Right lobe of liver (tissue), 6 donors: ENCODE measurements at regions not wholly inside any gene's neighbourhood (a gene's known extent, or its start where the extent isn't known, plus 50 kb on each side); places are given as distances from the start of the nearest gene placed in this dataset.

ENCODE experiments used
- ATAC-seq, 4 donors: fragments of 200-7000 bp; cut with Tn5 transposase; one replicate each; pipeline ENCODE4 v1.9.1; 2020; ENCODE audit warnings: mild to moderate bottlenecking in 4 of 4, moderate library complexity in 4 of 4
- DNase-seq, 3 donors: peaks; one replicate each; pipeline ENCODE4 v3.0.0-alpha.2; 2020
- H3K27ac ChIP-seq, 3 donors: fragments of 200-600 bp; one replicate each; pipeline ENCODE4 v1.8.0; 2022
- H3K27me3 ChIP-seq, 2 donors: fragments of 200-600 bp; one replicate each; pipeline ENCODE4 v1.8.0; 2022
- H3K36me3 ChIP-seq, 4 donors: fragments of 200-600 bp; sonication (generic) in 1 of 4; one replicate each; pipeline versions ENCODE4 v1.5.1 to v1.8.0; 2017 to 2022; ENCODE audit warnings: control low read depth in 1 of 4
- H3K4me1 ChIP-seq, 4 donors: fragments of 200-600 bp; sonication (generic) in 1 of 4; one replicate each; pipeline versions ENCODE4 v1.5.1 to v1.8.0; 2017 to 2022; ENCODE audit warnings: control low read depth in 1 of 4
- H3K4me3 ChIP-seq, 3 donors: fragments of 200-600 bp; one replicate each; pipeline ENCODE4 v1.8.0; 2022
- H3K9me3 ChIP-seq, 4 donors: fragments of 200-600 bp; sonication (generic) in 1 of 4; one replicate each; pipeline versions ENCODE4 v1.5.1 to v1.8.0; 2017 to 2022; ENCODE audit warnings: control low read depth in 1 of 4
- CTCF ChIP-seq, 4 donors: fragments of 200-600 bp in 3 of 4; fragments of 450-650 bp in 1 of 4; IDR thresholded peaks; one replicate each; pipeline versions ENCODE4 v1.5.1 to v1.8.0; 2016 to 2022; ENCODE audit warnings: antibody characterized with exemption in 4 of 4, mild to moderate bottlenecking in 2 of 4
- POLR2A ChIP-seq: fragments of 450-650 bp; IDR thresholded peaks from one replicate; pipeline ENCODE4 v1.6.1; 2017; ENCODE audit warnings: antibody characterized with exemption, mild to moderate bottlenecking
- WGBS: methylation state at CpG from one replicate; pipeline ENCODE4 v1.1.6; 2018; ENCODE audit warnings: low coverage, low lambda C conversion rate; ENCODE audit not compliant: insufficient coverage; ENCODE audit errors: missing lambda C conversion rate; 5-methylcytosine and 5-hydroxymethylcytosine counted together
- intact Hi-C, 2 donors: fragments of 100-400 bp; cut with DNase I; formaldehyde crosslinking; loops; one replicate each; pipeline versions ENCODE4 v1.11.2 to v1.14.1; 2022
- donor health status: DM: no; HTN: yes; CAD: no.
- donor health status: DM: no; HTN: no; CAD: no.
- donor health status: DM: no; HTN: no; CAD: no.
- donor health status: DM: no; HTN: yes; CAD: no.
- donor health status: DM: no; HTN: yes; CAD: no.

DNA sequence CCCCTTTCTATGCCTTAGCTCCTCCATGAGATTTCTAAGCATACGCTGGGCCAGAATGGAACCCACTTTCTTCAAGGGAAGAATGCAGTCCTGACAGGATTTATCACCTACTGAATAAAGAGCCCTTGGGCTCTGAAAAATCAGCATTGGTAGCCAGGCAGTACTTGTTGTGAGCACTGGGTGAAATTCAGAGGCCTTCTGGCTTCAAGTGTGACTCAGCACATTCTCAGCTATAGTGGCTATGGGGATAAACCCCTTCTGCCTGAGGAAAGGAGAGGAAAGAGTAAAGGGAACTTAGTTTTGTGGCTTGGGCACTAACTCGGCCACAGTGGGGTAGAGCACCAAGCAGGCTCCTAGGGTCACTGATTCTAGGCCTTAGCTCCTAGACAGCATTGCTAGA, 574.8 kb downstream of the JRKL start:
- intact Hi-C loops, result no loop called here
- ATAC-seq (no peak), DNase-seq (no peak)
- no CpG with 5 or more reads among the region's 2 CpGs for WGBS
- H3K4me1 ChIP-seq, result no peaks in the 10 kb centered on the region
- no peak overlapping the region for H3K27ac ChIP-seq
- H3K9me3 ChIP-seq, result no peaks in the 10 kb centered on the region
- no peaks in the 10 kb centered on the region for H3K27me3 ChIP-seq
- no peaks in the 10 kb centered on the region for H3K36me3 ChIP-seq
- no peak overlapping the region for H3K4me3 ChIP-seq
- TF ChIP-seq POLR2A (no peak), CTCF (IDR thresholded peaks at IDR 0.05) (no peak)

- H3K4me3 ChIP-seq, result no peak overlapping the region
- H3K27ac ChIP-seq, result no peak overlapping the region
- H3K9me3 ChIP-seq, result no peaks in the 10 kb centered on the region
- 41% methylated on average over 1 of the region's 1 CpG for WGBS
- no peak for TF ChIP-seq CTCF (IDR thresholded peaks at IDR 0.05)
- no peak for TF ChIP-seq POLR2A
- intact Hi-C loops, result no loop called here
- no peaks in the 10 kb centered on the region for H3K36me3 ChIP-seq
- no peak for ATAC-seq
- no peak for DNase-seq
- no peaks in the 10 kb centered on the region for H3K4me1 ChIP-seq
- H3K27me3 ChIP-seq, result no peaks in the 10 kb centered on the region
Observed at GRCh38 chr11:96967616-96968015, 577.8 kb downstream of the JRKL start.

GRCh38 chr11:96969251-96969650, 579.4 kb downstream of the JRKL start:
- ATAC-seq, result no peak
- Histone ChIP-seq H3K9me3 (no peaks in the 10 kb centered on the region), H3K4me3 (no peak overlapping the region), H3K4me1 (no peaks in the 10 kb centered on the region), H3K36me3 (no peaks in the 10 kb centered on the region), H3K27ac (no peak overlapping the region), H3K27me3 (no peaks in the 10 kb centered on the region)
- 36% methylated on average over 2 of the region's 2 CpGs for WGBS
- TF ChIP-seq CTCF (IDR thresholded peaks at IDR 0.05) (no peak), POLR2A (no peak)
- intact Hi-C loops, result no loop called here
- no peak for DNase-seq

DNA sequence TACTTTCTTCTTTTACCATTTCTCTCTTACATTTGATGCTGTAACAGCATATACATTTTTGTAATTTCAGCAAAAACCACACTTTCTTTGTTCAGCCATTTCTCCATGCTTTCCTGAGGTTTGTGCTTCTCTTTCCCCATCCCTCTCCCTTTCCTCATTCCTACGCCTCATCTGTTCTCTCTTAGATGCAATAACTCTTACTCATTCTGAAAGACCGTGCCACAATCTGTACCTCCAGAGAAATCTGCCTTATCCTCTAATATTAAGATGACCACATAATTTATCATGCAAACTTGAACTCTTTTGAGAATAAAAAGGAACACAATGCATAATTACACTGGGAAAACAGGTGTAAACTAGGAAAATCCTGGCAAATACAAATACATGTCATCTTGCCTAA, 588.9 kb downstream of the JRKL start:
- DNase-seq (no peak), ATAC-seq (no peak)
- no peak overlapping the region for H3K4me3 ChIP-seq
- no peak overlapping the region for H3K27ac ChIP-seq
- H3K27me3 ChIP-seq, result no peaks in the 10 kb centered on the region
- TF ChIP-seq CTCF (IDR thresholded peaks at IDR 0.05) (no peak), POLR2A (no peak)
- no peaks in the 10 kb centered on the region for H3K36me3 ChIP-seq
- H3K9me3 ChIP-seq, result no peaks in the 10 kb centered on the region
- 42% methylated on average over 2 of the region's 2 CpGs for WGBS
- intact Hi-C loops, result no loop called here
- no peaks in the 10 kb centered on the region for H3K4me1 ChIP-seq

DNA sequence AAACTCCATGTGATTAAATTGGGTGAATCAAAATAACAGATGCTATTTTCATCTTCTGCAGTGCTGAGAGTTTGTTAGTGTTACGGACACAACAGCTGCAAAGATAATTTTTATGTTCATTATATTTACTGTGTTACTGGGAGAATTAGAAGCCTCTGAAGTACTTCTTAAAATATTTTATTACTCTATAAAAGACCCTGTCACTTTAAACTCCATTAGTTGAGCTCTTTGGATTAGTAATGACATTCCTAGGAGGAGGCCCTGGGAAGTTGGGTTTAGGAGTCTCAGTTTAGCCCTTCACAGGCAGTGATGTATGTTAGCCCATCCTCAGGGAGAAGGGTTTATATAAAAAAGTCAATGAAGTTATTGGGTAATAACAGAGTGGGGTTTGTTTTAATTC, 596.7 kb downstream of the JRKL start:
- no peak overlapping the region for H3K4me3 ChIP-seq
- no peak for TF ChIP-seq POLR2A
- no peak for TF ChIP-seq CTCF (IDR thresholded peaks at IDR 0.05)
- 45% methylated on average over 1 of the region's 1 CpG for WGBS

More for the DNA sequence above, 596.7 kb downstream of the JRKL start:
- Histone ChIP-seq H3K27ac (no peak overlapping the region), H3K27me3 (no peaks in the 10 kb centered on the region), H3K36me3 (no peaks in the 10 kb centered on the region), H3K4me1 (no peaks in the 10 kb centered on the region), H3K9me3 (no peaks in the 10 kb centered on the region)
- no peak for ATAC-seq
- no peak for DNase-seq
- intact Hi-C loops, result no loop called here
